HEK293 (cell line): ENCODE measurements at regions not wholly inside any gene's neighbourhood (a gene's known extent, or its start where the extent isn't known, plus 50 kb on each side); places are given as distances from the start of the nearest gene placed in this dataset.
A peak's percentile ranks its signal among the peaks of the same experiment; 100 is the strongest.

Experiments
- CTCF ChIA-PET: fragments of 350-600 bp; formaldehyde crosslinking; extraction: SDS; loops from one replicate; lab custom pipeline; 2021; ENCODE audit warnings: antibody characterized with exemption; lab: Yijun Ruan, JAX
- POLR2A ChIA-PET: fragments of 300-600 bp; formaldehyde crosslinking; extraction: SDS; loops from one replicate; lab custom pipeline; 2020; ENCODE audit warnings: antibody characterized with exemption, inconsistent platforms; lab: Yijun Ruan, JAX
- H3K27ac ChIP-seq: fragments of 200-500 bp; sonication (Bioruptor generic); 2 replicates; pipeline ENCODE4 v1.5.1; 2014; ENCODE audit warnings: low read depth, low read length, control low read depth, inconsistent platforms; ENCODE audit errors: extremely low read depth
- H3K36me3 ChIP-seq, 2 experiments: fragments of 200-500 bp in 1 of 2; sonication (Bioruptor generic) in 1 of 2; 1 replicate in 1 of 2; 2 replicates in 1 of 2; pipeline ENCODE4 v1.5.1; 2014 to 2017; ENCODE audit warnings: inconsistent platforms in 2 of 2, low read length in 2 of 2; ENCODE audit not compliant: control insufficient read depth in 2 of 2, insufficient read depth in 1 of 2
- H3K4me1 ChIP-seq: fragments of 200-500 bp; sonication (Bioruptor generic); 2 replicates; pipeline ENCODE4 v1.5.1; 2014; ENCODE audit warnings: mild to moderate bottlenecking, low read length, inconsistent platforms; ENCODE audit not compliant: control insufficient read depth, insufficient read depth
- H3K4me3 ChIP-seq: 2 replicates; pipeline ENCODE4 v1.5.1; 2011; ENCODE audit warnings: low read depth, mild to moderate bottlenecking, control low read depth, low read length, moderate library complexity
- H3K9me3 ChIP-seq: fragments of 200-500 bp; sonication (Bioruptor generic); 2 replicates; pipeline ENCODE4 v1.5.1; 2014; ENCODE audit warnings: low read depth, low read length, inconsistent platforms; ENCODE audit not compliant: control insufficient read depth, insufficient read depth
- GFI1B ChIP-seq: fragments of 450-650 bp; formaldehyde crosslinking; IDR thresholded peaks from 2 replicates; pipeline ENCODE4 v1.5.1; 2016; ENCODE audit warnings: missing biosample characterization, missing genetic modification characterization
- KLF10 ChIP-seq: fragments of 450-650 bp; IDR thresholded peaks from 2 replicates; pipeline ENCODE4 v1.5.1; 2018; ENCODE audit warnings: missing biosample characterization, mild to moderate bottlenecking, missing genetic modification characterization
- KLF8 ChIP-seq: fragments of 450-650 bp; formaldehyde crosslinking; IDR thresholded peaks from 2 replicates; pipeline ENCODE4 v1.5.1; 2016; ENCODE audit warnings: missing biosample characterization, missing genetic modification characterization
- PRDM1 ChIP-seq: fragments of 450-650 bp; formaldehyde crosslinking; IDR thresholded peaks from 2 replicates; pipeline ENCODE4; 2016; ENCODE audit warnings: missing biosample characterization, missing genetic modification characterization
- PRDM10 ChIP-seq: fragments of 450-650 bp; formaldehyde crosslinking; IDR thresholded peaks from 2 replicates; pipeline ENCODE4 v1.5.1; 2016; ENCODE audit warnings: missing biosample characterization, missing genetic modification characterization
- PRDM6 ChIP-seq: fragments of 450-650 bp; formaldehyde crosslinking; IDR thresholded peaks from 2 replicates; pipeline ENCODE4 v1.5.1; 2017; ENCODE audit warnings: missing biosample characterization, missing genetic modification characterization
- SP7 ChIP-seq: fragments of 450-650 bp; formaldehyde crosslinking; IDR thresholded peaks from 2 replicates; pipeline ENCODE4 v1.5.1; 2016; ENCODE audit warnings: missing biosample characterization, missing genetic modification characterization
- TCF7L2 ChIP-seq: IDR thresholded peaks from 2 replicates; pipeline ENCODE4 v1.6.1; 2011; ENCODE audit warnings: low read depth, mild to moderate bottlenecking, inconsistent platforms, low read length, moderate library complexity, borderline replicate concordance
- YY1 ChIP-seq: fragments of 450-650 bp; formaldehyde crosslinking; IDR thresholded peaks from 2 replicates; pipeline ENCODE4 v1.5.1; 2018; ENCODE audit warnings: missing biosample characterization, missing genetic modification characterization
- ZBTB17 ChIP-seq: fragments of 450-650 bp; formaldehyde crosslinking; IDR thresholded peaks from 2 replicates; pipeline ENCODE4 v1.5.1; 2016; ENCODE audit warnings: missing biosample characterization, missing genetic modification characterization
- ZBTB21 ChIP-seq: fragments of 450-650 bp; formaldehyde crosslinking; IDR thresholded peaks from 2 replicates; pipeline ENCODE4 v1.5.1; 2017; ENCODE audit warnings: missing biosample characterization, missing genetic modification characterization
- ZNF248 ChIP-seq: fragments of 450-650 bp; formaldehyde crosslinking; IDR thresholded peaks from 2 replicates; pipeline ENCODE4 v1.5.1; 2017; ENCODE audit warnings: missing biosample characterization, missing genetic modification characterization
- ZNF280D ChIP-seq: fragments of 450-650 bp; formaldehyde crosslinking; IDR thresholded peaks from 2 replicates; pipeline ENCODE4 v1.5.1; 2016; ENCODE audit warnings: missing biosample characterization, missing genetic modification characterization
- ZNF335 ChIP-seq: fragments of 450-650 bp; formaldehyde crosslinking; conservative IDR thresholded peaks from 2 replicates; pipeline ENCODE4 v1.5.1; 2016; ENCODE audit warnings: missing biosample characterization, missing genetic modification characterization
- ZNF366 ChIP-seq: fragments of 450-650 bp; formaldehyde crosslinking; conservative IDR thresholded peaks from 2 replicates; pipeline ENCODE4 v1.5.1; 2016; ENCODE audit warnings: missing biosample characterization, missing genetic modification characterization
- ZNF530 ChIP-seq: fragments of 450-650 bp; formaldehyde crosslinking; IDR thresholded peaks from 2 replicates; pipeline ENCODE4 v1.5.1; 2016; ENCODE audit warnings: low read depth, missing biosample characterization, missing genetic modification characterization
- ZNF692 ChIP-seq: fragments of 450-650 bp; formaldehyde crosslinking; IDR thresholded peaks from 2 replicates; pipeline ENCODE4 v1.5.1; 2016; ENCODE audit warnings: missing biosample characterization, missing genetic modification characterization
- ZXDB ChIP-seq: fragments of 450-650 bp; formaldehyde crosslinking; IDR thresholded peaks from 2 replicates; pipeline ENCODE4 v1.5.1; 2016; ENCODE audit warnings: missing biosample characterization, missing genetic modification characterization

GRCh38 chr6:131400054-131400778 lies 172.8 kb upstream of the ARG1 start:
- no peaks in the 10 kb centered on the region for H3K36me3 ChIP-seq
- peaks cover 3% of the 10 kb centered on the region; the same call in 1 of the 2 replicates for H3K4me1 ChIP-seq
- POLR2A ChIA-PET, result interaction anchor here (0.6 kb wide), 1 partner anchor 895 kb away, joined by 8 read pairs; no protein-coding TSS in a partner anchor
- CTCF ChIA-PET, result interaction anchor here (0.6 to 2.0 kb wide), 6 partner anchors 9 to 201 kb away, joined by 3 to 5 read pairs (median 3); no protein-coding TSS in a partner anchor
- TF ChIP-seq YY1 (tag by site-specific recombination) (no peak), KLF10 (tag by site-specific recombination) (no peak), ZNF335 (tag by site-specific recombination) (peak; percentile 71), ZNF530 (tag by site-specific recombination) (no peak), ZNF366 (peak; percentile 38; the same call in 1 of the 2 replicates), KLF8 (tag by site-specific recombination) (0 out of 2 replicates have a peak, but pooled peaks have one; percentile 39), ZNF248 (tag by site-specific recombination) (no peak), ZNF692 (tag by site-specific recombination) (0 out of 2 replicates have a peak, but pooled peaks have one; percentile 32), SP7 (tag by site-specific recombination) (peak; percentile 99), TCF7L2 (peak; percentile 65; the same call in 1 of the 2 replicates), ZBTB21 (tag by site-specific recombination) (peak; percentile 42; the same call in 1 of the 2 replicates), ZNF280D (tag by site-specific recombination) (0 out of 2 replicates have a peak, but pooled peaks have one; percentile 12), PRDM10 (tag by site-specific recombination) (peak; percentile 67), ZBTB17 (tag by site-specific recombination) (no peak), PRDM1 (tag by site-specific recombination) (peak; percentile 72), ZXDB (peak; percentile 53; the same call in 1 of the 2 replicates), GFI1B (peak; percentile 53; the same call in 1 of the 2 replicates), PRDM6 (tag by site-specific recombination) (peak; percentile 68; the same call in 1 of the 2 replicates)
- no peak overlapping the region for H3K4me3 ChIP-seq
- H3K9me3 ChIP-seq, result no peaks in the 10 kb centered on the region
- H3K27ac ChIP-seq, result no peak overlapping the region; the same call in 1 of the 2 replicates
